HCT116 (cell line): ENCODE measurements at regions not wholly inside any gene's neighbourhood (a gene's known extent, or its start where the extent isn't known, plus 50 kb on each side); places are given as distances from the start of the nearest gene placed in this dataset.

Source experiments
- CTCF ChIP-seq, 3 experiments: fragments of 200-600 bp in 1 of 3; sonication (generic) in 1 of 3; IDR thresholded peaks in 2 of 3; conservative IDR thresholded peaks in 1 of 3; 2 replicates each; pipeline ENCODE4 v1.5.1; 2012 to 2017; ENCODE audit warnings: low read depth in 2 of 3, low read length in 2 of 3, antibody characterized with exemption in 1 of 3, borderline replicate concordance in 1 of 3, control low read depth in 1 of 3, mild to moderate bottlenecking in 1 of 3, mixed read lengths in 1 of 3, mixed run types in 1 of 3, moderate library complexity in 1 of 3; ENCODE audit not compliant: insufficient read depth in 1 of 3
- MAX ChIP-seq: IDR thresholded peaks from 2 replicates; pipeline ENCODE4 v1.6.1; 2012
- REST ChIP-seq: IDR thresholded peaks from 2 replicates; pipeline ENCODE4 v1.6.1; 2012; ENCODE audit warnings: low read depth

- TF ChIP-seq REST (no peak), CTCF (IDR thresholded peaks at IDR 0.05 in 2 of 3, conservative IDR thresholded peaks at IDR 0.05 in 1 of 3; ENCODE audit: borderline replicate concordance in 1 of 3, insufficient read depth in 1 of 3, low read depth in 2 of 3, low read length in 2 of 3) (no peak), MAX (no peak)
Measured at GRCh38 chr15:25497934-25498333, 59.1 kb upstream of the UBE3A start.
